HG03280 (cell line): ENCODE measurements at regions not wholly inside any gene's neighbourhood (a gene's known extent, or its start where the extent isn't known, plus 50 kb on each side); places are given as distances from the start of the nearest gene placed in this dataset.
A peak's percentile ranks its signal among the peaks of the same experiment; 100 is the strongest.
"Not testable (repeated sequence)": the region's sequence is repeated elsewhere in the genome, so short reads cannot be mapped to it uniquely, and the experiment has no call there.

Source experiments
- ATAC-seq: cut with Tn5 transposase; IDR thresholded peaks from one replicate; pipeline ENCODE4 v1.9.1; 2021; ENCODE audit warnings: mild to moderate bottlenecking, moderate library complexity; ENCODE audit not compliant: unreplicated experiment

DNA sequence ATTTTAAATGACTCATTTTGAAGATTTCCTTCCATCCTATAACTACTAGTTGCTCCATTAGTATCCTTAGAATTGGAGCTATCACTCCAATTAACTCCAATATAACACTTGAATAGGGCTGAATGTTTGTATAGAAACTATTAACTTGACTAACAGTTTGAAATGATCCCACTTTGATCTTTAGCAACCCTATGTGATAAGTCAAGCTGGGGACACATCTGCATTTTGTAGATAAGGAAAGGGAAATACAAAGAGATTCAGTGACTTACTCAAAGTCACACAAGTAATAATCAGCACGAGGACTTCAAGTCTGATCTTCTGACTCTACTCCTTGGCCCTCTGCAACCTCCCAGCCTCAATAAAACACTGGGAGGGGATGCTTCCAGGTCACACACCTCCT, 101.1 kb downstream of the TMEM215 start:
- no peak for ATAC-seq

DNA sequence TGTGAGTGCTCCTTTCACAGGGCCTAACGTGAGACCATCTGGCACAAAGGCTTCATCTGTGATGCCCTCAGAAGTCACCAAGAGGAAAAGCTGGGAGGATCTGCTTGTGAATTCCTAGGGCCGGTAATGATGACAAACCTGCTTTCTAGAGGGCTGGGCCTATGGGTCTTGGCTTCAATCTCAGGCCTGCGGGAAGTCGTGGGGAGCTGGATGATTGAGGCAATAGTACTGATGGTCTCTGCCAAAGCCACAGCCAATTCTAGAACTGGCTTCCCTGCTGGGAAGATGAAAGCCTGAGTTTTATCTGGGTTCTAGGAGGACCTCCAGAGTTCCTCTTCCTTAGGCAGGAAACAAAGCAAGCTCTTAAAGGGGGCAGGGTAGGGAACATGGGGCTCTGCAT, 102.7 kb downstream of the TMEM215 start:
- no peak for ATAC-seq

DNA sequence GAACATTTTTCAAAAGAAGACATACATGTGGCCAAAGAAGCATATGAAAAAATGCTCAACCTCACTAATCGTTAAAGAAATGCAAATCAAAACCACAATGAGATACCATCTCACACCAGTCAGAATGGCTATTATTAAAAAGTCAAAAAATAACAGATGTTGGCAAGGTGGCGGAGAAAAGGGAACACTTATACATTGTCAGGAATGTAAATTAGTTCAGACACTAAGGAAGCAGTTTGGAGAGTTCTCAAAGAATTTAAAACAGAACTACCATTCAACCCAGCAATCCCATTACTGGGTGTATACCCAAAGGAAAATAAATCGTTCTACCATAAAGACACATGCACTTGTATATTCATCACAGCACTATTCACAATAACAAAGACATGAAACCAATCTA, 106.9 kb downstream of the APTX start:
- not testable (repeated sequence) for ATAC-seq

DNA sequence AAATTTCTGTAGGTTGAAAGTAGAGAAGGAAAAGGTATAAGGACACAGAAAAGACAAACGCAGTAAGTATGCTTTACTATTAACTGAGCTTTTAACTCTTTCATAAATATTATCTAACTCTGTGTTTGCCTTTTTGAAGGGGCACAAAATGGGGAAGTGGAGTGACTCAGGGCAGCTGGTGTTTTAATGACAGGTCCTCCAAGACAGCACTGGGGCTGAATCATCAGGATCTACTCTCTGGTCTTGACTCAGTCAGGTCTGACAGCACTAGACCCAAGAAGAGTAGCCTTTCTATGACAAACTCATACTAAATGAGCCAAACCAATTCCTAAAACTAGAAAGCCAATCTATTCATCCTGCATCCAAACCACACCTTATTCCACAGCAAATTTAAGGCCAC, 102.2 kb downstream of the APTX start:
- no peak for ATAC-seq

DNA sequence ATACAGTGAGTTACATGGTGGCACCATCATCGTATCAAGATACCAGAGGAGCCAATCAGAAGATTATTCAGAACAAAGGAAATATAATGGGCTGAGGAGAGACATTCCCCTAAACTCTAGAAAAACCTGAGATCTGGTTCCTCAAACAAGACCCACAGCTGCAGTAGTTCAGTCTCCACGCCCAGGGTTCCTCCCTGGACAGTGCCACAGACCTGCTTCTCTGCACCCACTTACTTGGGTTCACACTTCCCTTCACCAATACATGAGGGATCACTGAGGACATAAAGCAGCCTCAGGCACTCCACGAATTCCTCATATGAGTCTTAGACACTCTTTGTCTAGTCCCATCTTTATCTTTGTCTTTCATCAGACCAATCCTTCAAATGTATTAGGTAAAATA, 101.7 kb downstream of the APTX start:
- ATAC-seq, result no peak

DNA sequence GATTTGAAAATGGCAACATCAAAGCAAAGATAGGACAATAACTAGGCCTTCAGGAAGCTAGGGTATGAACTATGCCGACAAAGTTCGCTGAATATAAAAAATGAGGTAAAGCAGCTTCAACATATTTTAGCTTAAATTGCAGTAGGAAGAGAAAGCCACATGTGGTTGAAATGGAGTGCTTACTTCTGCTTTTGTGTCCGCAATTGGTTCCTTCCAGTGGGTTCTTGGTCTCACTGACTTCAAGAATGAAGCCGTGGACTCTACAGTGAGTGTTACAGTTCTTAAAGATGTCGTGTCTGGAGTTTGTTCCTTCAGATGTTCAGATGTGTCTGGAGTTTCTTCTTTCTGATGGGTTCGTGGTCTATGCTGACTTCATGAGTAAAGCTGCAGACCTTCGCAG, 95.2 kb downstream of the APTX start:
- peak; percentile 90 for ATAC-seq

DNA sequence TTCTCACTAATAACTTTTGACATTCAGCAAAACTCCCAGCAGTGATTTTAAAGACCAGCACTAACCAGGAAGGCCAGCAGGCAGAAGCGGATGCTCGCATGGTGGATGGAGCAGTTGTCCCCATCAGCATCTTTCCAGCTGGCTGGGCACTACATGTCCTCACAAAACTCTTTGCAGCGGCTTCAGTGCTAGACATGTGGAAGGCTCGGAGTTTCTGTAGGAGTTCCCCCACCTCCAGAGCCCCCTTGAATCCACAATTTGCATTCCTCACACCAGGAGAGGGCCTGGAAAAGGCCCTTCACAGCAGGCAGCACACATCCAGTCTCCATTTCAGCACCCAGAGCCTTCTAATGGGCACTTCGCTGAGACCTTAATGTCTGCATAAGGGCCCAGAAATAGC, 85.6 kb downstream of the APTX start:
- ATAC-seq, result no peak

DNA sequence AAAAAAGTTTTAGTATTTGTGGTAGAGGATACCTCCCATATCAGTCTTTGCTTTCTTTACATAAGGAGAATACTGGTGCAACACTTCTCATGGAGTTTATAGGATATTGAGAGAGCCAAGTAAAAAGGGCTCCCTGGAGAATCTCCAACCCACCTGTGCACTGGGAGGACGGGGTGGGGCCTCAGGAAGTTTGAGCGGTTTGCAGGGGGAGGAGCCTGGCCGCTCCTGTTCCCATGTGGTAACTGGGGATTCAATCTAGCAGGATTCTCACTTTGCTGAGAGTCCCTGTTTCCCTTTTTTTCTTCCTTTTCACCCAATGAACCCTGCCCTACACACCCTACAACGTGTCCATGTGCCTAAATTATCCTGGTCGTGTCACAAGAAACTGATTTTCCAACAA, 82.8 kb downstream of the APTX start:
- no peak for ATAC-seq
